ENCODE measurements at regions not wholly inside any gene's neighbourhood (a gene's known extent, or its start where the extent isn't known, plus 50 kb on each side); places are given as distances from the start of the nearest gene placed in this dataset.
A peak's percentile ranks its signal among the peaks of the same experiment; 100 is the strongest.

GRCh38 chr2:204129591-204130294 lies 193.2 kb downstream of the ICOS start:
- Histone ChIP-seq H3K27me3 (ENCODE audit: control insufficient read depth, insufficient read depth, low read length) (no peaks in the 10 kb centered on the region), H3K4me3 (ENCODE audit: low read depth, low read length) (no peak overlapping the region), H3K36me3 (ENCODE audit: control insufficient read depth, insufficient read depth, low read length) (no peaks in the 10 kb centered on the region)
- no peak for TF ChIP-seq CTCF (IDR thresholded peaks at IDR 0.05; ENCODE audit: insufficient read depth, low read length, severe bottlenecking)
- no peak for DNase-seq (ENCODE audit: low read depth)
- no peak for FAIRE-seq

DNA sequence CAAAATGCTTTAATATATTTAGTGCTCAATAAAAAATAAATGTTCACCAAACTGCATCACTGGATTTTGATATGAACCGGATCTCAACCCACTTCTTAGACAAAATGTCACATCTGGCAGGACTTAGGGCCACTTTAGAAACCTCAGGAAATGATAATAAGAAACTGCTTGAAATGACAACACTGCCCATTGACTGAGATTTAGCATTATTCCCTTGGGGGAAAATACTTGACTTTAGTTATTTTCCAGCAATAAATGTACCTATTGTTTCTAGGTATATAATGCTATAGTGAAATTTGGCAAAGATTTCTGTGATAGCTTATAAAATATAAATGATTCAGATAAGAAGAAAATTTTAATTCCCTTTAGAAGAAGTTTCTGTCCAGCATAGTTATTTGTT lies 195.1 kb downstream of the ICOS start:
- Histone ChIP-seq H3K4me3 (ENCODE audit: low read depth, low read length) (no peak overlapping the region), H3K27me3 (ENCODE audit: control insufficient read depth, insufficient read depth, low read length) (no peaks in the 10 kb centered on the region), H3K36me3 (ENCODE audit: control insufficient read depth, insufficient read depth, low read length) (no peaks in the 10 kb centered on the region)
- DNase-seq (ENCODE audit: low read depth) (no peak), FAIRE-seq (no peak)
- TF ChIP-seq CTCF (IDR thresholded peaks at IDR 0.05; ENCODE audit: insufficient read depth, low read length, severe bottlenecking): no peak

GRCh38 chr2:204133476-204133875 lies 196.9 kb downstream of the ICOS start:
- Histone ChIP-seq H3K4me3 (ENCODE audit: low read depth, low read length) (no peak overlapping the region), H3K27me3 (ENCODE audit: control insufficient read depth, insufficient read depth, low read length) (no peaks in the 10 kb centered on the region), H3K36me3 (ENCODE audit: control insufficient read depth, insufficient read depth, low read length) (no peaks in the 10 kb centered on the region)
- peak; percentile 58 for FAIRE-seq
- no peak for DNase-seq (ENCODE audit: low read depth)
- no peak for TF ChIP-seq CTCF (IDR thresholded peaks at IDR 0.05; ENCODE audit: insufficient read depth, low read length, severe bottlenecking)

DNA sequence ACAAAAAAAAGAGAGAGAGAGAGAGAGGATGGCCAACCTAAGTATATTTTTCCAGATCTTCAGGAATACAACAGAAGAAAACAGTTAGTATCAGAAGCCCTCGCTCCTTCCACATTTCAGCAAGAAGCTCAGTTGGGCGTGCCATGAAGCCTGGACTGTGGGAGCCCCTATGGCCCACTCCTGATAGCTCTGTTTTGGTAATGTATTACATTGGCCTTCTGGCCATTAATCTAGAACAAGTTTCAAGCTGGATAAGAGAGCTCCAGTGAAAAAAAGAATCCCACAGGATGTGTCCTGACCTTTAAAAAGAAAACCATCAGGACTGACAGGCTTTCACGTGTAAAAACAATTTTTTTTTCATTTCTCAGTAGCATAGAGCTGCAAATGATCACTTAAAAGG lies 197.9 kb downstream of the ICOS start:
- Histone ChIP-seq H3K4me3 (ENCODE audit: low read depth, low read length) (no peak overlapping the region), H3K27me3 (ENCODE audit: control insufficient read depth, insufficient read depth, low read length) (no peaks in the 10 kb centered on the region), H3K36me3 (ENCODE audit: control insufficient read depth, insufficient read depth, low read length) (no peaks in the 10 kb centered on the region)
- DNase-seq (ENCODE audit: low read depth) (no peak), FAIRE-seq (no peak)
- TF ChIP-seq CTCF (IDR thresholded peaks at IDR 0.05; ENCODE audit: insufficient read depth, low read length, severe bottlenecking): no peak

GRCh38 chr2:204135752-204136151 lies 199.2 kb downstream of the ICOS start:
- Histone ChIP-seq H3K36me3 (ENCODE audit: control insufficient read depth, insufficient read depth, low read length) (no peaks in the 10 kb centered on the region), H3K4me3 (ENCODE audit: low read depth, low read length) (no peak overlapping the region), H3K27me3 (ENCODE audit: control insufficient read depth, insufficient read depth, low read length) (no peaks in the 10 kb centered on the region)
- FAIRE-seq (no peak), DNase-seq (ENCODE audit: low read depth) (no peak)
- no peak for TF ChIP-seq CTCF (IDR thresholded peaks at IDR 0.05; ENCODE audit: insufficient read depth, low read length, severe bottlenecking)

DNA sequence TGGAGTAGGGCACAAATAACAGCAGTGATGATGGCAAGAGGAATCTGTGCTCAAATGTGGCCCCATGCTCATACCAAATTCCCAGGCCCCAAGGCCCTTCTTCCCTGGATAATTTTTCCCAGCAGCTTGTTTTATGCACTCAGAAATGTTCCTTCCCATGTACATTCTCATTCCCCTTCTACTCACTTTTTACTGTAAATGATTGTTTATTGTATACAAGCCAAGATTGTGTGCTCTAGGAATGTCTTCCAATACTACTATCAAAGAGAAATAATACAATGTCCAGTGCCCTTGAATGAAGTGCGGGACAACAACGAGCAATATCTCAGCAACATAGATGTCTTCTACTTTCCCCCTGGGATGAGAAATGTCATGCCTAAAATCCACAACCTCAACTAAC lies 201.6 kb downstream of the ICOS start:
- no peak overlapping the region for H3K4me3 ChIP-seq (ENCODE audit: low read depth, low read length)
- DNase-seq (ENCODE audit: low read depth): no peak

More for the DNA sequence above, 201.6 kb downstream of the ICOS start:
- H3K36me3 ChIP-seq (ENCODE audit: control insufficient read depth, insufficient read depth, low read length): no peaks in the 10 kb centered on the region
- no peaks in the 10 kb centered on the region for H3K27me3 ChIP-seq (ENCODE audit: control insufficient read depth, insufficient read depth, low read length)
- TF ChIP-seq CTCF (IDR thresholded peaks at IDR 0.05; ENCODE audit: insufficient read depth, low read length, severe bottlenecking): no peak
- FAIRE-seq: no peak
